ENCODE measurements at regions not wholly inside any gene's neighbourhood (a gene's known extent, or its start where the extent isn't known, plus 50 kb on each side); places are given as distances from the start of the nearest gene placed in this dataset.
"Not testable (repeated sequence)": the region's sequence is repeated elsewhere in the genome, so short reads cannot be mapped to it uniquely, and the experiment has no call there.

DNA sequence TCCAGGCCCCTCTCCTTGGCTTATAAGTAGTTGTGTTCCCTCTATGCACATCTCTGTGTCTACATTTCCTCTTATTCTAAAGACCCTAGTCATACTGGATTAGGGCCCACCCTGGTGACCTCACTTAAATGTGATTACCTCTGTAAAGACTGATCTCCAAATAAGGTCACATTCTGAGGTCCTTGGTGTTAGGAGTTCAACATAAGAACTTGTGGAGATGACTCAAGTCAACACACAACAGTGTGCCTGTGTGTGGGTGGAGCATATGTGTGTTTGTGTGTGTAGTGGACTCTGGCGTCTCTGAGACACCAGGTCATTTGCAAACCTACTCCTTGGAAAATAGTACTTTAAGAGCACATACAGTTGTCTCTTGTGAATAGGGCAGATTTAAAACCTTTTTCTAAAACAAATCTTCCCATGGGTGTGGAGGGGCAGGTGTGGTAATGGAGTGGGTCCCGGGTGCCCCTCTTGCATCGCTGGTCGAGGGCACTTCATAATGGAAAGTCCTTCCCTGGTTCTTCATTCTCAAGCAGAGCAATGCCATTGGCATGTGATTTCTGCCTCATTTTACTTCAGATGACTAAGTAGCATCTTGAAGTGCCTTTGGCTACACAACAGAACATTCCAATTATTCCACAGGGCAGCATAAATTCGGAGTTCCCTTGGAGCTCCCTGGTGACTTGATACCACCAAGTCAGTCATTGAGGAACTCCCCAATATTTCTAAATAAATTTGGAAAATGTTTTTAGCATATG is 84.4 kb downstream of the C9orf152 start:
- DNase-seq (ENCODE audit: low read depth), result no peak

DNA sequence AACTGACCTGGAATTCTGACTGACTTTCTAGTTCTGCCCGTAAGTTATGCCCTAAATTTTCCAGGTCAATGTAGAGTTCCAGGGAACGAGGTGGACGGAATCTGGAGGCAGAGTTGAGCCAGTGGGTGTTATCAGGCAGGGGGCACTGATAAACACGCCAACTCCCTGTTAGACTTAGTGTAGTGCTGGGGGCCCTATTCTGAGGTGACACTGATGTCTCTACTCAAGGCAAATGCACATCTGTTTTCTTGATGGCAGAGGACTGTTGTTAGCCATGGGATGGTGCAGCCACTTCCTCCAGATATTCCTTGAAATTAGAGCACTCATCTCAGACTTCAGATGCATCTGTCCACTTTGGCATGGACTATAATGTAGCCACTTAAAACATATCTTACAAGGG is 83.5 kb downstream of the C9orf152 start:
- no peak for DNase-seq (ENCODE audit: low read depth)

DNA sequence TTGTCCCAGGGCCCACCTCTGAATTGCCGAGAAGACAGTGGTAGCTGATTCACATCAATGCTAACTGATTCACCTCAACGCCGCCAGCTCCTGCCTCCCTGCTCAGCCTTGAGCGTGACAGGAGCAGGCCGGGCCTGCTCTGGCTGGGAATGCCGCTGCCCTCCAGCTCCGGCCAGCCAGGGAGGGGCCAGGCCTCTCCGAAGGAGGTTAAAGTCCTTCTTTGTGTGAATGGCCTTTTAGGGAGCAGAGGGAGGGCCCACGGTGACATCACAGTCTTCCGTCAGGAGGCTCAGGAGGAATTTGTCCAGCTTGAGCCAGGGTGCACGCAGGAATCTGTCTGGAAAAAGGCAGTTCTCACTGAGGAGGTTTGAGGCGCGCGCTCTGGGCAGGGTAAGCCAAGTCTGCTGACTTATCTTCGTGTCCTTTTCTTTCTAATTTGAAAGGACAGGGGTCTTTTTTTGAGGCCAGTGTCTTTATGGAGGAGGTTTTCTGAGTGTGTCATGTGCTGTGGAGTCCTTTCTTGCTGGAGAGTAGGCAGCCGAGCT is 82.7 kb downstream of the C9orf152 start:
- DNase-seq (ENCODE audit: low read depth), result no peak

DNA sequence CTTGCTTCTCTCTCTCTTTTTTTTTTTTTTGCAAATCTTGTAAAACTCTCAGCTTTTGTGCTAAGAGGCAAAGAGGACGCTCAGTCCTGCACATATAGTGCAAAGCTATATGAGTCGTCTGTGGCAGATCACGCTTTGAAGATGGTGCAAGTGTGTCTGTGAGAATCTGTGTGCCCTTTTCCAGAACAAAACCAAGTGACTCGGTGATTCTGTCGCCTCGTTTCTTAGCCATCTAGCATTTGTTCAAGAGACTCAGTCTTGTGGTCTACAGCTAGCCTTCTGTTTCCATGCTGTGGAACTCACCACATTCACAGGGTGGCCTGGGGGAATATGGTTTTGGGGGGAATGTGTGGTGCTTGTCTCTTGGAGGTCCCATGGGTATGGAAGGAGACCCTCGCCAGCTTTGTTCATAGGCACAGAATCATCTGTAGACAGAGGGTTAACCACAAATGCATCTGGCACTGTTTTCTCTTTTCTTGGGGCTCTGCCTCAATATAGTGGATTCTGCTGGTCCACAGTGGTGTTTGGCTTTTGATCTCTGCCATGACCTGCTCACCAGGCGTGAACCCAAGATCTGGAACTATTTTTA is 82.1 kb downstream of the C9orf152 start:
- no peak for DNase-seq (ENCODE audit: low read depth)

DNA sequence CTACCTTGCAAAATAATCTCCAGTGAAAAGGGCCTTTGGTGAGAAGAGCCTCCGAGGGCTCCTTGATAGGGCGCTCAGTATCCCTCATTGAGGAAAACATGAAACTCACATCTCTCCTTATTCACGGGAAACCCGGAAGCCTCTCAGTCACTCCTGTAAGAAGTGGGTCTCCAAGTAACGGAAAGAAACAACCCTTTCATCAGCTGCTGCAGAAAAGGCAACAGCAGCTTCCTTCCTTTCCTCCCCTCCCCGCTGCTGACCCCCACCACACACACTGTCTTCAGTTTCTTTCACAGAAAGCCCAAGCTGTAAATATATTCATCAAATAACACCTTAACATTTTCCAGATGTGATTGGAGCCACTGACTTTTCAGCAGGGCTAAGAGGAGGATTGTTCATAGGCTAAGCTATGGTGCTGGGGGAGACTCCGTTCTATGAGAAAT is 81.4 kb downstream of the C9orf152 start:
- DNase-seq (ENCODE audit: low read depth), result no peak

DNA sequence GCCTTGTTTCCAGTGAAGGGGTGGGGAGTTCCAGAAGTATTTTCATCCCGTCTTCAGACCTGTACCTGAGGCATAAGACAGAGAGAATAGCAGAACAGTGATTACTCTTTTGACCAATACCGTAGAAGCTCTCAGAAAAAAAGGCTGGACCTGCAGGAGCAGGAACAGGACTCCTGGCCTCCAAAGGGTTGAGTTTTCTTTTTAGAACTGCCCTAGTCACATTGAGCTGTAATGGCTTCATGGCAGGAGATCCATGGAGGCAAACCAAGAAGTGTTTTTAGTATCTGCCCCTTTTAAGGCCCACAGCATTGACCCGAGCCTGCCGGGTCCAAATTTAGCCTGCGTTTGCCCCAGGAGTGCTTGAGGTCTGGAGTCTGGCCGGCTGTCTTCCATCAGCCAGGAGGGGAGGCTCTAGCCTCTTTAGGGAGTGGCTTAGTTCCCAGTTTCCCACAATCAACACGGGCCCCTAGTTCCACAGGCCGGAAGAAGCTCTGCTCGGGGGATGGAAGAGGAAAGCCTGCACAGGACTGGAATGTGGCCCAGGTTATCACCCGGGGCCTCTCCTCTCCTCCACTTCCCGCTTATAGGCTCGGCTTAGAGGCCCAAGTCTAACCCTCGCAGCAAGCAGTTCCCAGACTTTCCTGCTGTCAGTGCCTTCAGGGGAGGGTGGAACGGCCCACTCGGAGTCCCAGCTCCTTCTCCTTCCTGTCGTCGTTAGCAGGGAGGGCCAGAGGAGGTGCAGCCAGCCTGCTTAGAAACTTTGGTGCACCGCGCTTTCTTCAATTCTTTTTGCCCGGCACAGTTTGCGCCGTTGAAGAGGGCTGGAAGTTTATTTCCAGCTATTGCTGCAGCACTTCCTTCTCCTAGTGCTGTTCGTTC is 80.7 kb downstream of the C9orf152 start:
- DNase-seq (ENCODE audit: low read depth), result no peak

DNA sequence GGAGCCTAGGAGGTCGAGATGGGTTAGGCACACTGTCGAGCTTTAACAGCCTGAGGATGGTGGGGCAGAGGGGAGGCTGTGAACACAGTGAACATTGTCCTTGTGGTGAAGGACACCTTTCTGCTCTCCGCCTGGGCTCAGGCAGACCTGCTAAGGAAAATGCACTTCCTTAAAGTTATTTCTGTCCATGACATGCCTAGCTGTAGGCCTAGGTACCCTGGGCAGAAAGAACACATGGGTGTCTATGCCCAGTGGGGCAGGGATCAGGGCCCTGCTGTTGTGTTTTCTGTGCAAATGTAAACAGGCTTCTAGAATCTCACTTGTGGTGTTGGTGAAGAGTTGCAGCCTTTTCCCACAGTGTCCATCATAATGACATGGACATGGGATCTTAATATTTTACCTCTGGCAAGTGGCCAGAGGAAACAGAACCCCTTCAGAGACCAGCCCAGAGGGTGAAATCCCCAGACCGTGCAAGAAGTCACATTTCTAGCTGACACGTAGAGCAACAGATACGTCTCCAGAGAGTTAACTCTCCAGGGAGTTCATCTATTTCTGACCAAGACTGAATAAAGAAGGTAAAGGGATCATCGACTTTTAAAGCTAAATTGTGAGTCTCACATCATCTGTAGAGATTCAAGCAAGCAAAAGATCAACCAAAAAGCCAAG is 79.2 kb downstream of the C9orf152 start:
- DNase-seq (ENCODE audit: low read depth), result no peak

DNA sequence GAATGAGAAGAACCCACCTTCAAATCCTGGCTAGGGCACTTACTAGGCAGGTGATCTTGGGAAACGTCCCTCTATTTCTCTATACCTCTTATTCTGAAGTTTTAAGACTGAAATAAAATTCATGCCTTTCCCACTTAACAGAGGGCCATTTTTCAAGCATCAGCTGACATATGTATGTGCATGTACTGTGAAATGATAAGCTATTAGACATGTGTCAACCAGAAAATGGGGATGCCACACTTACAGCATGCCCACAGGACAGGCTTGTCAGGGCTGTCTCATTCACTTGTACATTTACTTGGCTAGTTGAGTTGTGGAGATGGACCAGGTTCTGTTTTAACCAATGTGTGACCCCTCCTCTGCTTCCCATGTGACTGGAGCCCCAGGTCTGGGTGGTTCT is 78.5 kb downstream of the C9orf152 start:
- no peak for DNase-seq (ENCODE audit: low read depth)

DNA sequence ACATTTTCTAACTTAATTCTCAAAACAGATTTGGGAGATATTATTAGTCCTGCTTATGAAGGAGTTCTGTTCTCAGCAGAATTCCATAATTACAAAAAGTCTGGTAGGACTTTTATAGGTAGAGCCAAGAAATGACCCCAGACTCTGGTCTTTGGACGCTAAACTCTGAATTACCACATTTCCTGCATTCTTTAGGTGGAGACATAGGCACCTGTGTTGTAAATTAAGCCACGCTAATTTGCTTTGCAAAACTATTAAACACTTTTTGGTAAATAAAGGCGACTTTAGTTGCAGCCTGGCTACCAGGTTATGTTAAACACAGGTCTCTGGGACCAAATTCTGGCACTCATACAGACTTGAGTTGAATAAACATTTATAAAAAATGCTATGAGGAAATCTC is 77.7 kb downstream of the C9orf152 start:
- no peak for DNase-seq (ENCODE audit: low read depth)

DNA sequence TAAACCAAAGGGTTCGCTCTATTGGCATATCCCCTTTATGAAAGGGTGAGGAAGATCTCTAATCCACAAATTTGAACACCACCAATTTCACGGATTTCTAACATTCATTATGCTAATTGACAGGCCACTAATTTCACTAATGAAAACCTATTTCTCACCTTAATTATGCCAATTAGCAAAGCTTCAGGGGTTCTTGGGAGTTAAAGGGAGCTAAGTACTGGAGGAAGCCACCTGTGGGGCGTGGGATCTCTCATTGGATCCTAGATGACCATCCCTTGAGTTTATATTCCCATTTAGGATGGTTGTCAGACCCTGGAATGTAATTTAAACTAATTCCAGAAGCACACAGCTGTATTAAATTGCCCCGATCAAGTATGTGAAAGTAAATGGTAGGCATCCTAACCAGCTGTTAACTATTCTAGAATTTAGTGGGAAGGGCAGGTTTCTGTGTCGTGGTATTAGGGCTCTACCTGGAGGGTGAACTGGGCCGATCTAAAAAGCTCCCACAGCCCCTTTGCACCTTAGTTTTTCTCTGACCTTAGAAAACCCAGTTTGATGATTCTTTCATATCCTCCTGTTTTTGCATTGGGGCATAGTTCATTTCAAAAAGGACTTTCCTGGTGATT is 77.1 kb downstream of the C9orf152 start:
- no peak for DNase-seq (ENCODE audit: low read depth)

DNA sequence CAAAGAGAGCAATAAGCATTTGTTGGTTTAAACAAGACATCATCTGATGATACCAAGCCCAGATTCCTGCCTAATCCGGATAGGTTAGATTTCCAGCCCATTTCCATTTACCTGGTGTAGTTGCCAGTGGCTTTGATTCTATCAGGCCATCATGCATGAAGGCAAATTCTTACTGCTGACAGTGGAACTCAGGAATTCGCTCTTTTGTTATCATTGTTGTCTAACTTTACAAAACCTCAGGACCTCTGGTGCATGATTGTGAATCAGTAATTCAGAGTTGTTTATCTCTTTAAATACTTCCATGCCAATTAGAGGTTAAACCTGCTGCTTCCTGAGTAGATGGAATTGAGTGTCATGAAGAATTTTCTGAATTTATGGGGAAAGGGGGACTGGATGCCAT is 76.5 kb downstream of the C9orf152 start:
- DNase-seq (ENCODE audit: low read depth), result no peak

DNA sequence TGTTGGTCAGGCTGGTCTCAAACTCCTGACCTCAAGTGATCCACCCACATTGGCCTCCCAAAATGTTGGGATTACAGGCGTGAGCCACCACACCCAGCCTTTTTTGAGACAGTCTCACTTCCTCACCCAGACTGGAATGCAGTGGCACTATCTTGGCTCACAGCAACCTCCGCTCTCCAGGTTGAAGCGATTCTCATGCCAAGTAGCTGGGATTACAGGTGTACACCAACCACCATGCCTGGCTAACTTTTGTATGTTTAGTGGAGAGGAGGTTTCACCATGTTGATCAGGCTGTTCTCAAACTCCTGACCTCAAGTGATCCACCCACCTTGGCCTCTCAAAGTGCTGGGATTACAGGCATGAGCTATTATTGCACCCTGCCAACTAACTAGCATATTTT is 75.4 kb downstream of the C9orf152 start:
- not testable (repeated sequence) for DNase-seq (ENCODE audit: low read depth)

DNA sequence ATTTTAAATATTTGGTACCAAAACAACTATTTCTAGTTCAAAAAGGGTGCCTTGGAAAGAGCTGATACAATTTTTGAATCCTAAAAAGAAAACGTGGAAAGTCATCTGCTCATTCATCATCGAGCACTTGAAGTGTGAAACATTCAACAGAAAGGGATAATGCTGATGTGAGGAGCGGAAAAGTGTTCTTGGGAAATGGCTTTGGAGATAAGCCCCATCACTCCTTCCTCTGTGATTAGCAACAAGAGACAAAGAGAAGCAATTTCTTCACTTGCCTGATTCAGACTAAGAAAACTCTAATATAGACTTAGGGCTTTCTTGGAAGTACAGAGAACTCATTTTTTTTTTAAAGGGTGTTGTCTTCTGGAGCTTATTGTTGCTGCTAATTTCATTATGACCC is 74.9 kb downstream of the C9orf152 start:
- DNase-seq (ENCODE audit: low read depth), result no peak

DNA sequence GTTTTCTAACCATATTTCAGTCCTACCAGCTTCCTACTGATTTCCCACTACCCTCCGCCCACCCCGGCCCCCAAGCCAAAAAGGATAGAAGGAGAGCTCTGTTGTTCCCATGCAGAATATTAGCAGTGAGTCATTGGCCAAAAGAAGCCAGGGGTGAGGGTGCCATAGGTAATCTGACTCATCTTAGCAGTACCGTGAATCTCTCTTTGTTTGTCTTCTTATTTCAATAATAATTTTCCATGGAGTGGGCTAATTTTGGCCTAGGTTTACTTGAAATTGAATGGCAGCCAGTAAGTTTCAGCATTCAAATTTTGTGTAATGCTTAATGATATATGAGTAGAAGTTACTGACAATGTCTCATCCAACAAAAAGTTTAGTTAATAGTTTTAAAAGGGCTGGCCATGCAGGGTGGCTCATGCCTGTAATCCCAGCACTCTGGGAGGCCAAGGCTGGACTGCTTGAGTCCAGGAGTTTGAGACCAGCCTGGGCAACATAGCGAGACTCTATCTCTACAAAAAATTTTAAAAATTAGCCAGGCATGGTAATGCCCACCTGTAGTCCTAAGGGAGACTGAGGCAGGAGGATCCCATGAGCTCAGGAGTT is 74.2 kb downstream of the C9orf152 start:
- DNase-seq (ENCODE audit: low read depth), result no peak

DNA sequence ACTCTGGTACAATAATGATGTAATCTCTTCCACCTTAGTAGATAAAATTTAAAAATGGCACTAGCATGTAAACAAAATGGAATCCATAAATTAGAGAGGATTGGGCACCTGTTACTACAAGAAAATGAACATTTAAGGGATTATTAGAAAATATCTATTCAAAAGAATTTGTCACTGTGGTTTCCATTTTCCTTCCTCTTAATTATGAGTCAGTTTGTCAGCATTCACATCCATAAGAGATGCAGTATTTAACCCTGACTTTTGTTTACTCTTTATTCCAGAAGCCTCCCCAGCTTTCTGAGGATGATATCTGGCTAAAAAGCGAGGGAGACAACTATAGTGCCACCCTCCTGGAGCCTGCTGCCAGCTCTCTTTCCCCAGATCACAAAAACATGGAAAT is 72.1 kb downstream of the C9orf152 start:
- no peak for DNase-seq (ENCODE audit: low read depth)

DNA sequence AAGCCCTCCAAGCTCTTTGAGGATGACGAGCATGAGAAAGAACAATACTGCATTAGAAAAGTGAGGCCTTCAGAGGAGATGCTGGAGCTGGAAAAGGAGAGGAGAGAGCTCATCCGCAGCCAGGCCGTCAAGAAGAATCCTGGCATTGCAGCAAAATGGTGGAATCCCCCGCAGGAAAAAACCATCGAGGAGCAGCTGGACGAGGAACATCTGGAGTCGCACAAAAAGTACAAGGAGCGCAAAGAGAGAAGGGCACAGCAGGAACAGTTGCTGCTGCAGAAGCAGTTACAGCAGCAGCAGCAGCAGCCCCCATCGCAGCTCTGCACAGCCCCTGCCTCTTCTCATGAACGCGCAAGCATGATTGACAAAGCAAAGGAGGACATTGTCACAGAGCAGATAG is 71.2 kb downstream of the C9orf152 start:
- DNase-seq (ENCODE audit: low read depth), result no peak

DNA sequence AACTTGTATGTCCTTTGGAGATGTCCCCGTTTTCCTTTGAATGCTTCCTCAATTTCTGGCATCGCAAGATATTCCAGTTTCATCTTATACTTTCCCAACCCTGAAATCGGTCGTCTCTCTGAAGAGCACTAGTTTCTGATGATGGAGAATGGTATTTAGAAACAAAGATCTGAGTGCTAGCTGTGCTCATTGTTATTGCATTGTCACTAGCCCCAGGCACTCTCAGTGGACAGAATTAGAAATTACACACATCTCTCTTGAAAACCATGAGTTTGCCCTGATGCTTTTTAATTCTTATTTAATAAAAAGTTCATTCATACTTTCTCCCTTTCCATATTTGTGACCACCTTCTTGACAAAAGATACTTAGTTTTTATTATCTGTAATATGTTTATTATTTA is 67.7 kb downstream of the C9orf152 start:
- no peak for DNase-seq (ENCODE audit: low read depth)

DNA sequence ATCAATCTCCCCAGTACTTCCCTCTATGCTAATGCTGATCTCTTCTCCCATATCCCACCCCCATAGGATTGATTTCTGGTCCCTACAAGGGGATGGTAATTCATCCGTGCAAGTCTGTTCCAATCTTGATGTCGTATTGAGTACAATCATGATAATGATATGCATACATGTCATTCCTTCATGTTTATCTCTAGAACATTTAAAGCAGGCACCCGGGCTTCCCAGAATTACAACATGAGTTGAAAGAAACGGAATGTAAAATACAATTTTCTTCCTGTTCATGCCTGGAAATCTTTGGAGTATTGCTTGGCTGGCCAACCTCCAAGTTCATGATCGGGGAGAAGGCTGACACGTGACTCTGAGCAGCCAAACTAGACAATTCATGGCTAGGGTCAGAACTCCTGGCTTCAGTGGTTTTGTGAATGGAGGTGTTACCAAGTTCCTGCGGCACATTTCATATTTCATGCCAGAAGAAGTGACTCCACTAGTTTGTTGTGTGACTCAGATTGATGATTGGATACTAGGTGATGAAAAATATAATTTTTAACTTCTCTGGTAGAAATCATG is 66.6 kb downstream of the C9orf152 start:
- DNase-seq (ENCODE audit: low read depth), result no peak

DNA sequence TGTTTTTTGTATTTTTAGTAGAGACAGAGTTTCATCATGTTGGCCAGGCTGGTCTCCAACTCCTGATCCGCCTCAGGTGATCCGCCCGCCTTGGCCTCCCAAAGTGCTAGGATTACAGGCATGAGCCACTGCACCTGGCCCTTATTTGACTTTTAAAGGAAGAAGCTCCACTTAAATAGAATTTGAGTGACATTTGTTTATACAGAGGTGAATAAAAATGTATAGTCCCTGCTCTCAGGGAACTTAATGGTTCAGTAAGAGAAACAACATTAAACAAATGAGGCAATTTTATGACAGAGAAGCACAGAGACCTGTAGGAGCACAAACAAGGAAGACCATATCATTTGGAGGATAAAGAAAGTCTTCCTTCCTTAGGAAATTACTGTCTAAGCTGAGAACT is 65.7 kb downstream of the C9orf152 start:
- DNase-seq (ENCODE audit: low read depth), result no peak

DNA sequence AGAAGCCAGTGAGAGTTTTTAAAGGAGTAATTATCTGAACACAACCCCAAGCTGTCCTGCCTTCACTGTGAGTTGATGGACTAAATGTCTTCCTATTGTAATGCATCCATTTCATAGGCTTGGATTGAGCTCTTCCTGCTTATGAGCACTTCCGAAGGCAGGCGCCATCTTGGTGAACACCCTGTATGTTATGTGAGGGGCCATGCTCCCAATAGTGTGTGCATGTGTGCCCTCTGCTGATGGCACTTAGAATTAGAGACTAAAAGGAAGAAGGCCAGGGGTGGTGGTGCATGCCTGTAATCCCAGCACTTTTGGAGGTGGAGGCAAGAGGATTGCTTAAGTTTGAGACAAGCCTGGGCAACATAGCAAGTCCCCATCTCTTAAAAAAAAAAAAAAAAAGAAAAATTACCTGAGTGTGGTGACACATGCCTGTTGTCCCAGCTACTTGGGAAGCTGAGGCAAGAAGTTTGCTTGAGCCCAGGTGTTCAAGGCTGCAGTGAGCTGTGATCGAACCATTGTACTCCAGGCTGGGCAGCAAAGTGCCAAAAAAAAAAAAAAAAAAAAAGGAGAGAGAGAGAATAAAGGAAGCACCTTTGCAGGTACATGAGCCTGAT is 65.0 kb downstream of the C9orf152 start:
- DNase-seq (ENCODE audit: low read depth), result no peak

DNA sequence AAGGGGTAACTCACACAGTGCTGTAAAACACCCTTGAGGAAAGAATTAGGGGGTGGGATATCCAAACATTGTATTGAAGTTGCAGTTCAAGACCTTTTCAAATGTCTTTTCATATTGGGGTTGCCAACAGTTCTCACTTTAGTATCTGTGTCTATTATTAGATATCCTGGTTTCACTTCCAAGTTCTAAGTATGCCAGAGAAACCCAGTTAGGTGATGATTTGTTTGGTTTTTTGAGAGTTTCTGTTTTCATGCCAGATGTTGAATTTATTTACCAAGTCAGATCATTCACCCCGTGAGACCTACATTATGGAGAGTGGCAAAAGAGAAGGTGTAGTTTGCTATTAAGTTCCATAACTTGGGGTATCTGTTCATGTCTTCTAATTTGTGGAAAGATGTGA is 64.5 kb downstream of the C9orf152 start:
- DNase-seq (ENCODE audit: low read depth), result no peak

All from stimulated activated CD8-positive, alpha-beta memory T cell treated with anti-CD3 and anti-CD28 coated beads, Interleukin-12 subunit alpha, Interleukin-12 subunit beta, amount 100 ng/mL, for 1 hour (primary cell).